ENCODE measurements at regions not wholly inside any gene's neighbourhood (a gene's known extent, or its start where the extent isn't known, plus 50 kb on each side); places are given as distances from the start of the nearest gene placed in this dataset.
A peak's percentile ranks its signal among the peaks of the same experiment; 100 is the strongest.

DNA sequence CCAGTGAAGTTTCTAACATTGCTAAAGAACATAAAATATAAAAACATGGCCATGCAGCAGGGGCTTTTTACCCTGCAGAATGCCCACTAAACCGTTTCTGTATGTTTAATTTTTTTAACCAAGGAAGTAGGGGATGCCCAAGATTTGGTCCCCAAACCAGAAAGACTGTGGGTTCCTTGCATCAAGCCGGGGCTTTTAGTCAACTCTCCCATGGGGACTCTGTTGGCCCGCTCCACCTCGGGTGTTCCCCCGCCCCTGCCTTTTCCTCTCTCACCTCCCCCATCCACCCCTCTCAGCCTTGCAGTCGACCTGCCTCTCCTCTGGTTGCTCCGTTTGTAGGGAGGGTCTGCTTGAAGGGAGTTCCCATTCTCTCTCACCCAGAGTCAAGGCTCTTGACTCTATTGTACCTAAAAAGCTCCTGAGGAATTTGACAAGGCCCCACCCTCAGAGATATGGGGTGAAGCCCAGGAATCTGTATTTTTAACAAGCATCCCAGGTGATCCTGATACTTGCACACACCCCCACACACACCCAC, 117.5 kb downstream of the TOMM20 start:
- no peak overlapping the region for H3K4me3 Mint-ChIP-seq
- no peak overlapping the region for H3K27ac Mint-ChIP-seq
- H3K9me3 Mint-ChIP-seq: peaks cover 25% of the 10 kb centered on the region
- H3K36me3 Mint-ChIP-seq (ENCODE audit: low read depth): peaks cover 12% of the 10 kb centered on the region
- H3K27me3 Mint-ChIP-seq (ENCODE audit: low read depth, poor library complexity): peaks cover 12% of the 10 kb centered on the region
- H3K4me1 Mint-ChIP-seq: peaks cover 59% of the 10 kb centered on the region
- DNase-seq: no peak
- TF ChIP-seq, protein P1, sequence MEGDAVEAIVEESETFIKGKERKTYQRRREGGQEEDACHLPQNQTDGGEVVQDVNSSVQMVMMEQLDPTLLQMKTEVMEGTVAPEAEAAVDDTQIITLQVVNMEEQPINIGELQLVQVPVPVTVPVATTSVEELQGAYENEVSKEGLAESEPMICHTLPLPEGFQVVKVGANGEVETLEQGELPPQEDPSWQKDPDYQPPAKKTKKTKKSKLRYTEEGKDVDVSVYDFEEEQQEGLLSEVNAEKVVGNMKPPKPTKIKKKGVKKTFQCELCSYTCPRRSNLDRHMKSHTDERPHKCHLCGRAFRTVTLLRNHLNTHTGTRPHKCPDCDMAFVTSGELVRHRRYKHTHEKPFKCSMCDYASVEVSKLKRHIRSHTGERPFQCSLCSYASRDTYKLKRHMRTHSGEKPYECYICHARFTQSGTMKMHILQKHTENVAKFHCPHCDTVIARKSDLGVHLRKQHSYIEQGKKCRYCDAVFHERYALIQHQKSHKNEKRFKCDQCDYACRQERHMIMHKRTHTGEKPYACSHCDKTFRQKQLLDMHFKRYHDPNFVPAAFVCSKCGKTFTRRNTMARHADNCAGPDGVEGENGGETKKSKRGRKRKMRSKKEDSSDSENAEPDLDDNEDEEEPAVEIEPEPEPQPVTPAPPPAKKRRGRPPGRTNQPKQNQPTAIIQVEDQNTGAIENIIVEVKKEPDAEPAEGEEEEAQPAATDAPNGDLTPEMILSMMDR (IDR thresholded peaks at IDR 0.05): no peak

DNA sequence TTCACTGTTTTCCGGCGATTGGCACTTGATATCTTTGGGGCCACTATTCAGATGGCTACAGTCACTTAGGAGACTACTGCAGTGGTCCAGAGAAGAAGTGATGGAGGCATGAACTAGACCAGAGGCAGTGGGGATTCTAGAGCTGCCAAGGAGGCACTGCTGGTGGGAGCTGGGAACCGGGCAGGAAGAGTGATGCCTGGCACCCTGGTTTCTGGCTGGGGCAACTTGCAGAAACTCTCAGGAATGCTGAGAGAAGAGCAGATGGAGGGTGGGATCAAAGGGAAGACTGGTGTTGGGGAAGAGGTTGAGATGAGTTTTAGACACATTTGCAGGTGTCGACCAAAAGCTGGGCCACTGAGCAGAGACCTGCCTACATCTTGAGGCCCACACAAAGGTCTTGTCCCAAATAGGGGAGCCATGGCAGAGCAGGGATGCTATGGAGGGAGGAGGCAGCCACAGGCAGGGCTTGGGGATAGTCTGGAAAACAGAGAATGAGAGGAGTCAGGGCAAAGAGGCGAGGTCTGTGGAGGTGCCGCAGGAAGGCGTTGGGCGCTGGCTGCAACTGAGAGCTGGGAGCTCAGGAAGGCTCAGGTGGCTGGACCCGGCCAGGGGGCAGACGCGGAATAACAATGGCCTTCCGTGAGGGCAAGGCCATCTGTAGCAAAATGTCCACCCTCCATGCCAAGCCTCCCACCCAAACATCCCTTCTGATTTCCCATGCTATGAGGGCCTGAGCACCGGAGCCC, 118.9 kb downstream of the TOMM20 start:
- no peak for DNase-seq
- Mint-ChIP-seq H3K4me3 (no peak overlapping the region), H3K27me3 (ENCODE audit: low read depth, poor library complexity) (peaks cover 9% of the 10 kb centered on the region), H3K27ac (peak overlapping the region; percentile 78), H3K36me3 (ENCODE audit: low read depth) (peaks cover 7% of the 10 kb centered on the region), H3K9me3 (peaks cover 26% of the 10 kb centered on the region), H3K4me1 (peaks cover 45% of the 10 kb centered on the region)
- TF ChIP-seq, protein P1 (IDR thresholded peaks at IDR 0.05): no peak

DNA sequence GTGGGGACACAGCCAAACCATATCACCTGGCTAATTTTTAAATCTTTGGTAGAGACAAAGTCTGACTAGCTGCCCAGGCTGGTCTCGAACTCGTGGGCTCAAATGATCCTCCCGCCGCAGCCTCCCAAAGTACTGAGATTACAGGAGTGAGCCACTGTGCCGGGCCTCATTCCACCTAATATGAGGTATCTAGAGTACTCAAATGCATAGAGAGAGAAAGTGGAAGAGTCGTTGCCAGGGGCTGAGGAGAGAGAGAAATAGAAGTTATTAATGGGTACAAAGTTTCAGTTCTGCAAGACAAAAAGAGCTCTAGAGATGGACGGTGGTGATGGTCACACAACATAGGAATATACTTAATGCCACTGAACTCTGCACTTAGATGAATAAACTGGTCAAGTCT, 119.6 kb downstream of the TOMM20 start:
- no peak overlapping the region for H3K4me3 Mint-ChIP-seq
- no peak for DNase-seq
- H3K27me3 Mint-ChIP-seq (ENCODE audit: low read depth, poor library complexity): peaks cover 9% of the 10 kb centered on the region
- peaks cover 26% of the 10 kb centered on the region for H3K9me3 Mint-ChIP-seq
- H3K36me3 Mint-ChIP-seq (ENCODE audit: low read depth): peaks cover 7% of the 10 kb centered on the region
- peaks cover 38% of the 10 kb centered on the region for H3K4me1 Mint-ChIP-seq
- H3K27ac Mint-ChIP-seq: peak overlapping the region; percentile 26
- TF ChIP-seq, protein P1 (IDR thresholded peaks at IDR 0.05): no peak

DNA sequence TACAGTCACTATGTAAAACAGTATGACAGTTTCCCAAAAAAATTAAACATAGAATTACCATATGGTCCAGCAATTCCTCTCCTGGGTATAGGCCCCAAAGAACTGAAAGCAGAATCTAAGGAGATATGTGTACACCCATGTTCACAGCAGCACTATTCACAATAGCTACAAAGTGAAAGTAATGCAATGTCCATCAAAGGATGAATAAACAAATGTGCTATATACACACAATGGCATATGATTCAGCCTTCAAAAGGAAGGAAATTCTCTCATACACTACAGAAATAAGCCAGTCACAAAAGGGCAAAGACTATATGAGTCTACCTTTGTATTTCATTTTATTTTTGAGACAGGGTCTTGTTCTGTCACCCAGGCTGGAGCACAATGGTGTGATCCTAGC, 120.4 kb downstream of the TOMM20 start:
- no peak overlapping the region for H3K27ac Mint-ChIP-seq
- no peak for DNase-seq
- TF ChIP-seq, protein P1 (IDR thresholded peaks at IDR 0.05): no peak
- peaks cover 26% of the 10 kb centered on the region for H3K9me3 Mint-ChIP-seq
- peaks cover 34% of the 10 kb centered on the region for H3K4me1 Mint-ChIP-seq
- peaks cover 7% of the 10 kb centered on the region for H3K36me3 Mint-ChIP-seq (ENCODE audit: low read depth)
- H3K4me3 Mint-ChIP-seq: no peak overlapping the region
- peaks cover 9% of the 10 kb centered on the region for H3K27me3 Mint-ChIP-seq (ENCODE audit: low read depth, poor library complexity)

DNA sequence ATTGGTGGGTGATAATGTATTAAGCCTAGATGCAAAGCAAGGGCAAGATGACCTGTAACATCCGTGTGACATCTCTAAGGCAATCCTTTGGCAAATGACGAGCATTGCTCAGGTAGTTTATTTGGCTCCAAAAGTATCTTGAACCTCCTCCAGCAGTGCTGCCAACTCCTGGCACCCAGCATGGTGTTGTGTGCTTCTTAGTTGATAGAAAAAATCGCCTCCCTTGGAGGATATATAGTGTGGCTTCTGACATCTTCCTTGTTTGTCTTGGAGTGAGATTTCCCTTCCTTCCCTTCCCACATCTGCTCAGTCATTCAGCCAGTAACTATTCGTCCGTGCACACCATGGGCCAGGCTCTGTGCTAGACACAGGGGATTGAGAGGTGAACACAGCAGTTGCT, 121.8 kb downstream of the TOMM20 start:
- no peak overlapping the region for H3K27ac Mint-ChIP-seq
- peaks cover 9% of the 10 kb centered on the region for H3K27me3 Mint-ChIP-seq (ENCODE audit: low read depth, poor library complexity)
- H3K4me1 Mint-ChIP-seq: peaks cover 20% of the 10 kb centered on the region
- TF ChIP-seq, protein P1 (IDR thresholded peaks at IDR 0.05): no peak
- peaks cover 7% of the 10 kb centered on the region for H3K36me3 Mint-ChIP-seq (ENCODE audit: low read depth)
- no peak overlapping the region for H3K4me3 Mint-ChIP-seq
- H3K9me3 Mint-ChIP-seq: peaks cover 26% of the 10 kb centered on the region
- DNase-seq: no peak

Measured in nephron progenitor cell (in vitro differentiated cells).